ENCODE measurements at regions not wholly inside any gene's neighbourhood (a gene's known extent, or its start where the extent isn't known, plus 50 kb on each side); places are given as distances from the start of the nearest gene placed in this dataset.

DNA sequence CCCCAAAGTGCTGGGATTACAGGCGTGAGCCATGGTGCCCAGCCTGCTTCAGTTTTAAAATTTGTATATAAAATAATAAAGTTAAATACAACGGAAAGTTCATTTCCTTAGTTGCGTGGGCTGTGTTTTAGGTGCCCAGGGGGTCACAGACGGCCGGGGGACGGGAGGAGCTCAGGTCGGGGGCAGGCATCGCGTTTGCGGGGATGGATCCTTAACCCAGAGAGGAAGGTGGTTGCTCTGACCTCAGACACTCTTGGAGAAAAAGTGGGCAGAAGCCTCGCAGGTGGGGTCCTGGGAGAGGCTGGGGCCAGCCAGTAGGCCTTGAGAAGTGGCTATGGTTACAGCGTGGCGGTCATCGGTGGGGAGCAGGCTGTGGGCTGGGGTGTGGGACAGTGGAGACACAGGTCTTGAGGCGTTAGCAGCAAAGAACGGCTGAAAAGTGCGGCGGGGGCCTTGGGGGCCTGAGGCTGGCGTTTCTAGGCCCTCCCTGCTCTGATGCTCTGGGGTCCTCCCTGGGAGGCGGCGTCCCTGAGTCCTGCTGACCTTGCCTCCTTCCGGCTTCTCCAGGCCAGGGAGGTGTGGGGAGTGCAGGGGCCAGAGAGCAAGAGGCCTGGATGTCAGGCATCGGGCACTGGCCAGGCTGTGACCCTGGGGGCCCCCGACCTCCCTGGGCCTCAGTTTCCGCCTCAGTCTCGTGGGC lies 54.4 kb downstream of the UNCX start:
- no peak for TF ChIP-seq CTCF (IDR thresholded peaks at IDR 0.05)
- no peak for TF ChIP-seq CREB1 (CRISPR knock-in tag; IDR thresholded peaks at IDR 0.05)
- no peak for TF ChIP-seq SMAD3 (CRISPR knock-in tag; IDR thresholded peaks at IDR 0.05; ENCODE audit: borderline replicate concordance)
- no peak for TF ChIP-seq NFYB (CRISPR knock-in tag; conservative IDR thresholded peaks at IDR 0.05; ENCODE audit: low read depth)
- TF ChIP-seq NR1H2 (CRISPR knock-in tag; IDR thresholded peaks at IDR 0.05), result no peak
- TF ChIP-seq GABPB1 (CRISPR knock-in tag; IDR thresholded peaks at IDR 0.05), result no peak
- TF ChIP-seq ZNF532 (CRISPR knock-in tag; IDR thresholded peaks at IDR 0.05; ENCODE audit: borderline replicate concordance), result no peak
- no peak for TF ChIP-seq TCF7 (CRISPR knock-in tag; IDR thresholded peaks at IDR 0.05; ENCODE audit: low read depth)
- TF ChIP-seq, protein P1, sequence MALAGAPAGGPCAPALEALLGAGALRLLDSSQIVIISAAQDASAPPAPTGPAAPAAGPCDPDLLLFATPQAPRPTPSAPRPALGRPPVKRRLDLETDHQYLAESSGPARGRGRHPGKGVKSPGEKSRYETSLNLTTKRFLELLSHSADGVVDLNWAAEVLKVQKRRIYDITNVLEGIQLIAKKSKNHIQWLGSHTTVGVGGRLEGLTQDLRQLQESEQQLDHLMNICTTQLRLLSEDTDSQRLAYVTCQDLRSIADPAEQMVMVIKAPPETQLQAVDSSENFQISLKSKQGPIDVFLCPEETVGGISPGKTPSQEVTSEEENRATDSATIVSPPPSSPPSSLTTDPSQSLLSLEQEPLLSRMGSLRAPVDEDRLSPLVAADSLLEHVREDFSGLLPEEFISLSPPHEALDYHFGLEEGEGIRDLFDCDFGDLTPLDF (CRISPR knock-in tag; IDR thresholded peaks at IDR 0.05), result no peak
- no peak for TF ChIP-seq FOXP1 (CRISPR knock-in tag; IDR thresholded peaks at IDR 0.05; ENCODE audit: borderline replicate concordance)
- no peak for TF ChIP-seq KAT7 (CRISPR knock-in tag; IDR thresholded peaks at IDR 0.05; ENCODE audit: borderline replicate concordance)
- no peak for TF ChIP-seq NR3C1 (CRISPR knock-in tag; conservative IDR thresholded peaks at IDR 0.05; ENCODE audit: low read depth)

Measured in WTC11 (cell line).